NOMO-1 treated with DMSO at 0.1 percent for 48 hours (cell line): ENCODE measurements at regions not wholly inside any gene's neighbourhood (a gene's known extent, or its start where the extent isn't known, plus 50 kb on each side); places are given as distances from the start of the nearest gene placed in this dataset.

Experiments
- DNase-seq: peaks from one replicate; lab custom pipeline; 2025; ENCODE audit not compliant: unreplicated experiment; lab: John Stamatoyannopoulos, UW

DNA sequence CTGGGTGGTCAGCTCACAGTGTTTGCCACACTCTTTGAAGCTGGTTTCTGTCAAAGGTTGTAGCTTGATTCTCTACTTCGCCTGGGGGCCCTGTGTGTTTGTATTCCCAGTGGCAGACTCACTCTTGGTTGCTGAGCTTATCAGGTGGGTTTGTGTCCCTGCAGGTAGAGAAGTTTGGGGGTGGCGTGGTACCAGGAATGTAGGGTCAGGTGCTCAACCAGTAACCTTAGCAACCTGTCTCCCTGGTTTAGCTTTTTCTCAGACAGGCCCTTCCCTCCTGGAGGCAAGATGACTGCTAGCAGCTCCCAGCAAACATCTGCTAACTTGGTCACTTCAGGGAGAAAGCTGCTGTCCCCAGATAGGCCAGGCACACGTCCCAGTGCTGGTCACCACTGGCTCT lies 352.2 kb downstream of the AACS start:
- DNase-seq: no peak

DNA sequence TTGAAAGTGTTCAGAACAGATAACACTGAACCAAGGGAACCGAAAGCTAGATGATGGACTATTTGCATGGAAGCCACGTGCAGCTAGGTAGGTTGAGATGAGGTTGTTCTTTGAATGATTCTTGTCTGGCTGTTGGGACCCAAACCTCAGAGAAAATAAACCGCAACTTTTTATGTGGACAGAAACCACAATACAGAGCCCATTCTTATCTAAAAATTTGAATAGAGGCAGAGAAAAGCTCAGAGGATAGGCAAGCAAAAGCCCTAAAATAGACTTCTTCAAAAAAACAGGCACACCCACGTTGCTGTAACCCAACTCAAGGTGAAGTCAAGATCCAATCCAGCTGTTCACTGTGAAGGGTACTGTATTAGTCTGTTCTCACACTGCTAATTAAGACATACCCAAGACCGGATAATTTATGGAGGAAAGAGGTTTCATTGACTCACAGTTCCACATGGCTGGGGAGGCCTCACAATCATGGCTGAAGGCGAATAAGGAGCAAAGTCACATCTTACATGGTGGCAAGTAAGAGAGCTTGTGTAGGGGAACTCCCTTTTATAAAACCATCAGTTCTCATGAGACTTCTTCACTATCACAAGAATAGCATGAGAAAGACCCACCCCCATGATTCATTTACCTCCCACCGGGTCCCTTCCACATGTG lies 353.8 kb downstream of the AACS start:
- DNase-seq: no peak

DNA sequence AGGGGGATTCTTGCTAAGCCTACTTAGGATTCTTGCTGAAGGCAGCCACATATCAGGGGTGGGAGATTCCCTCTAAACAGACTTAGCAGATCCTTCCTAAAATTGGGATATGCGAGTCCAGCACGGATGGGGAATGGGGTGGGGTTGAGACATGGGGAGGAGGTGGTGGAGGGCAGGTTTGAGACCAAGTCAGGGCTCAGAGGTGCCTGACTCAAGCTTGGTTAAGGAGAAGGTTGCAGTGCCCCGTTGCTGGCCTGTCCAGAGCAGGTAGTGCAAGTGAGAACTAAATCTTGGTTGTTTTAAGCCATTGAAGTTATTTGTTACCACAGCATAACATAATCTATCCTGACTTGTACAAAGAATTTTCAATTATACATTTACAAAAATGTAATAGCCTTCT lies 359.7 kb downstream of the AACS start:
- no peak for DNase-seq

DNA sequence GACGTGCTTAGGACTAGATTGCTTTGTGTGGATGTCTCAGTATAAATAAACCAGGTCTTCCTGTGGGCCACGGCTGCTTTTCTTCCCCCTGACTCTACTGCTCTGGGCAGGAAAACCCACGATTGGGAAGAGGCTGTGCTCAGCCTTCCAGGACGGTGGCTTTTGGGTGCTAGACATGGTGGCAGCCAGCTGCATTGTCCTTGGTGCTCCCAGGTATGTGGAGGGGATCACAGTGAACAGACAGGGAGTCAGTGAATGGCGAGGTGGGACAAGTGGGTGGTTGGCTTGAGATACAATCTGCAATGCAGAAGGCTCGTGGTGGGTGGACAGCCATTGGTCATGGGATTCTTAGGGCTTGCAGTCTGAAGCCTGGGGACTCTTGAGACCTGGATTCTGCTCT lies 366.3 kb downstream of the AACS start:
- DNase-seq: no peak

DNA sequence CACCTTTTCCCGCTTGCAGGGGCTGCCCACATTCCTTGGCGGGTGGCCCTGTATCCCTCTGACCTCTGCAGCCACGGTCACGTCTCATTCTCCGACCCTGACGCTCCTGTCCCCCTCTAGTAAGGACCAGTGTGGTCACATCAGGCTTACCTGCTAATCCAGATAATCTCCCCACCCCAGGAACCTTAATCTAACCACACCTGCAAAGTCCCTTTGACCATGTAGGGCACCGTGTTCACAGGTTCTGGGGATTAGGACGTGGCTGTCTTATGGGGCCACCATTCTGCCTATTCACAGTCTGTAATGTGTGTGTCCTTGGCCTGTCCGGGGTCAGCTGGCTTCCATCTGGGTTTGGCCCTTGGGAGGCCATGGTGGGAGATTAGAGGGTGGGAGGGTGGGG lies 368.9 kb downstream of the AACS start:
- no peak for DNase-seq

DNA sequence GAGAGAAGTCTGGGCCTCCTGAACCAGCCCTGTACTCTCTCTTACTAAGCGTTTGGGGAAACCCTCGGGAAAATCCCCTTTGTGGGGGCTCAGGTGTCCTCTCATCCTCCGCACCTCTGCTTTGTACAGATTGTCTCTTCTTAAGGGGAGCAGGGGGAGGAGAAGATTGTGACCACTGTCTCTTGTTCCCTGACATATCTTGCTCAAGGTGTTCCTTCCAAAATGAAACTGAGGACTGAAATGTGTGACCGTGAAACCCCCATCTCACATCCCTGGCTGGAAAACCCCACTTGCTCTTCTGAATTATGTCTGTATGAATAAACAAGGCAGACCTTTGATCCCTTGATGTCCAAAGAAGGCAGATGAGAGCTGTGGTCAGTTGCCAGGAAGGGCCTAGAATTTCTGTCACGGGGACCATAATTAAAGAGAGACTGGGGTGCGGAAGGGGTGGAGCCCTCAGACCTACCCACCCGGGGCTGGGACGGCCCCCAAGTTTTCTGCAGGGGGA lies 369.8 kb downstream of the AACS start:
- DNase-seq: no peak

DNA sequence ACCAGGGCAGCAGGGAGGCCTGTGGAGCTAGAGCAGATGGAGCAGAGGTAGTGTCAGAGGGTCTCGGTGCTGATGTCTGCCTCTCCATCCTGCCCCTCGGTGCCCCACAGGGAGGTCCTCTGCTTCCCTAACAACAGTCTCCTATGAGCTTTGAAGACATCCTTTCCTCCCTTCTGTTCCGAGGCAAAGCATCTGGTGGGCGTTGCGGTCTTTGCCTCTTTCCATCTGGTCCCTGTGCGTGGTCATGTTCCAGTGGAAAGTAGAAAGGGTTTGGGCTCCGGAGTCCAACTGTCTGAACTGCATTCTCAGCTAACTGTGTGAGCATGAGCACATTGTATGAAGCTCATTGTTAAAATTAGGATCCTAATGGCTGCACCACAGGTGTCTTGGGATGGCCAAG lies 370.6 kb downstream of the AACS start:
- no peak for DNase-seq

DNA sequence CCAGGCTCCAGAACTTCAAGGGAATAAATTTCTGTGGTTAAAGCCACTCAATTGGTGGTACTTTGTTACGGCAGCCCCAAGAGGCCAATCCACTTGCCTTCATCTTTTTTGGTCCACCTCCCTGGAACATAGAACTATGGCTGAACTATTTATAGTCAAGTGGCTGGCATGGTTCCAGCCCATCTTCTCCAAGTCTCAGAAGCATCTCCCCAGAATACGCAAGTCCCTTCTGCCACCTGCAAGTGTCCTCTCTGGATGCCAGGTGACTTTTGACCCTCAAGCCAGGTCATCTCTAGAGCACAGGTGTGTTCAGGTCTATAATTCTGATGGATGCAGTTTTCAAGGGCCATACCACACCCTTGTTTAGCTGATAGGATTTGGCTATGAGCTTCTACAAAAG lies 371.5 kb downstream of the AACS start:
- DNase-seq: no peak

DNA sequence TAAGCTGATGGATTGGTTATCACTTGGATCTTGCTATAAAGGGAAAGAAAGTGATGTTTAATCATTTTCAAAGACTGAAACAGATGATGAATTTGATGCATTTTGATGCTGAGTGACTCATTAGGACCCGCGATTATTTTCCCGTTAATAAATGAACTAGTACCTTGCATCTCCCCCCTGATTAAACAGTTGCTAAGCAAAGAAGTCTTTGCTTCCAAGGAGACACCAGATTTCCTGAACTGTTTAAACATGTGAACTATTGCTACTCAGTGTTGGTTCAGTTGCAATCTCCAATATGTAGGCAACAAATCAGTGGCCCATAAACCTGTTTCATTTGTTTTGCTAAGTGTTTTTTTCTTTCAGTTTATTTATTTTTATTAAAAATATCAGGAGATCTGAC lies 375.2 kb downstream of the AACS start:
- DNase-seq: no peak

DNA sequence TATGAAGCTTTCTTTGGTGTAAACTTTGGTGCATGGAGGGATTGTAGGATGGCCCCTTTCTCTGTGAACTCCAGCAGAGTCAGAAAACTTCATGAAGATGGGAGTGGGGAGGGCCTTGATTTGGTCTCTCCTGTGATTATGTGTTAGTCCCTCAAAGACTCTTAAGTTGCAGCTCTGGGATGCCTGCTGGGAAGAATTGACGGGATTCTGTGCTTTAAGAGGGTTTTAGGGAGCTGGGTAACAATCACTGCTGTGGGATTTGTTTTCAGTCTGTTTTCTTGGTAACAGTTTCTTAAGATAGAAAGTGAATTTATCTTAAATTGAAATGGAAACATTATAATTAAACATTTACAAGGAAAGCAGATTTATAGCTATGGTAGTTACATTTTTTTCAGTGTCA lies 378.1 kb downstream of the AACS start:
- no peak for DNase-seq

DNA sequence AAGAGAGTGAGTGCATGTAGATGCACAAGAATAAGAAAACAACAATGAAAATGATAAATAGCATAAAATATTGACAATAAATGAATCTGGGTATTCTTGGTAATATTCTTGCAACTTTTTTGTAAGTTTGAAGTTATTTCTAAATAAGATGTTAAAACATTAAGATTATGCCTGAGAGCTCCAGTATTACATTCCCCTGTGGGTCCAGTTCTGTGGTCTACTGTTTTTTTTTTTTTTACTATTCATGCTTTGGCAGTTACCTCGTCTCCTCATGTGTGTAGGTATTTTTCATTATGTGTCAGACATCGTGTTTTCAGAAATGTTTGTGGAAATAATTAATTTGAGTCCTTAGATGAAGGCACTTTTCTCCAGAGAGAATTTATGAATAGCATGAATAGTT lies 386.2 kb downstream of the AACS start:
- no peak for DNase-seq

DNA sequence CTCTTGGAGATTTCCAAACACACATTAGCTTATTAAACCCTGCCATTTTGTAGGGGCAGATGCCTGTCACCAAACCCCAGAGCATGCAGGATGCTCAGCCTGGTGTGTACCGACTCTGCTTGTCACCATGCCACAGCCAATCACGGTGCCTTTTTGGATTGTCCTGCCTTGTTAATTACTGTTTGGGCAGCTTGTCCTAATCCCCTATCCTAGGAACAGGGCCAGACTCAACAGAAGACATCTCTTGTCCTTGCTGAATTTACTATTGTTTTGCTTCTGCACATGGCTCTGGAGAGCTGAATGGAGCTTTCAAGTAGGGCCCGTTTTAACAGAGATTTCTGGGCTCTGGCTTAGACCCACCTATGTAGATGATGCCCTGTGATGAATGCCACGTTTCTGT lies 388.5 kb downstream of the AACS start:
- DNase-seq: no peak

DNA sequence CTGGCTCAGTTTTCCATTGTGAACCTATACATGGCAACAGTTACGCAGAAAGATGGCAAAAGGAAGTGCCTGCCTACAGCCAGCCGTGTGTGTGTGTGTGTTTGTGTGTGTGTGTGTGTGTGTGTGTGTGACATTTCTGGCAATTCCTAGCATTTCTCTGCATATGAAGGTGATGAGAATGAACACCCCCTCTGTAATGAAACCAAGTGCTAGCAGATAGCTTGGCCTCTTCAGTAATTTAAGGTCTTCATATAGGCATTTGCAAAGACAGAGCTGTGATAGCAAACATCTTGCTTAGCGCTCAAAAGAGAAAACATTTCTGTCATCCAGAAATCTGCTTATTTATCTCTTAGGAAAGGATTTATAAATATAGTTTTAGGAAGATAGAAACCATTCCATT lies 389.1 kb downstream of the AACS start:
- no peak for DNase-seq

DNA sequence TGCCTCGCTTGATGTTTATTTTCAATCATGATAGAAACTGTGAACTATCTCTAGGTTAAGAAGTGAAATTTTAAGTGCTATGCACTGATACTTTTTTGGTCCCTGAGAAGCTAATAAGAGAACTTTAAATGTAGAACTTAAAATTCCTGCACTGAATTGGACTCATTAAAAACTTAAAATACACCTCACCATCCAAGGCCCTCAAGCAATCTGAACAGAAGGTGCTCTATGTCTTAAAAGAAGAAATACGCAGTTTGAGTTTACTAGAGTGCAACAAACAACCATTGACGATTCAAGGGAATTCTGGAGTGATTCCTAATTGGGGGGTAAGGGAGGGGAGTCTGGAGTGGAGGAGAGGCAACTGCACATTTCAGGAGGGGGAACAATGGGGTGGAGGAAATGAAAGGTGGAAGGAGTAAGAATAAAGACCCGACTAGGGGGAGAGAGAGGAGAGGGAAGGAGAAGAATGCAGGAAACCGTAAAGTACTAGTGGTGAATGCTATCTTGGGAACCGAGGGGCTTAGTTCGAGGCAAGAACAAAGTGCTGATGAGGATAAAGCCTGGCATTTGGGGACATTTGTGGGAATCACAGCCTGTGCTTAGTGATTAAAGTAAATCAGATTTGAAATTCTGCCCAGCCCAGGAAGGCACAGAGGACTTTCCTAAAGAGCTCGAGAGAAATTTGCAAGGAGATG lies 389.7 kb downstream of the AACS start:
- no peak for DNase-seq

DNA sequence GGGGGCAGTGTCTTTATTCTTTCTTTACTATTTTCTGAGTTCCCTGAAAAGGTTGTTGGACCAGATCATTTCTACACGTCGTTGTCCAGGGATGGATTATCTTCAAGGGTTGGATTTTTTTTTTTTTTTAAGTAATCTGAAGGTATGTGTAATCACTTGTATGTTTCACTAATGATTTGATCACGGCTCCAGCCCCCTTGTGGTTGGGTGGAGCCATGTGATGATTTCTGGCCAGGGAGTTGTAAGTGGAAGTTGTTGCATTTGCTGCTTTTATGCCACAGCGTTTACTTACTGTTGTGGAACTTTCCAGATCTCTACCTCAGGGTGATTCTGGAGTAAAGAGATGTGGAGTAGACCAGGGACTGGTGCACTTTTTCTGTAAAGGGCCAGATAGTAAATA lies 390.3 kb downstream of the AACS start:
- DNase-seq: no peak

DNA sequence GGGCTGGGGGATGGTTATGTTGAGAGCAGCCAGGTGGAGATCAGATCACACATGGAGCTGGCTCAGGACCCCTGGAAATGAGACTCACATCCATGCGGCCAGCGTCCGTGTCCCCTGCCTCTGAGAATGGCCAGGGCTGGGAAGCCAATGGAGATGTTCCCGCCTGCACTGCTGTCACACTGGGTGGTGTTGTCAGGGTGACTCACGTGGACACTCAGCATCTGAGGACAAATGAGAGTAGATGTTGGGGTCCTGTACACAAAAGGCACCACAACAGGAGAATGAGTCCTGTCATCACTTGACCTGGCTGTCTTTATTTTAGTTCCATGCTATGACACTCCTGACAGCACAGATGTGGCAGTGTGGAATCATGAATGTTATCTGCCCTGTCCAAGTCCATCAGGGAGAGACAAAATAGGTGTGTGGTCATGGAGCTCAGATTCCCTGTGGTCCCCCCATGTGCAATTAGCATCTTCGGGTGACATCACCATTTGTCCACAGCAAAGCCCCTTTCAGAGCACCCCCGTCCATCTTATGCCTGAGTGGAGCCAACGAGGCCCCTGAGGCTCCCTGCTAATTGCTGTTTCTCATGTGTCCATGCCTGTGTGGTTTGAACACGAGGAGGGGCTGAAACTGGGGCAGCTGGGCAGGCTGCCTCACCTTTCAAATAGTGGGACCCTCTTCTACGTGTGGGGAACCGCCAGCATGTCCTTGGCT lies 393.5 kb downstream of the AACS start:
- no peak for DNase-seq

DNA sequence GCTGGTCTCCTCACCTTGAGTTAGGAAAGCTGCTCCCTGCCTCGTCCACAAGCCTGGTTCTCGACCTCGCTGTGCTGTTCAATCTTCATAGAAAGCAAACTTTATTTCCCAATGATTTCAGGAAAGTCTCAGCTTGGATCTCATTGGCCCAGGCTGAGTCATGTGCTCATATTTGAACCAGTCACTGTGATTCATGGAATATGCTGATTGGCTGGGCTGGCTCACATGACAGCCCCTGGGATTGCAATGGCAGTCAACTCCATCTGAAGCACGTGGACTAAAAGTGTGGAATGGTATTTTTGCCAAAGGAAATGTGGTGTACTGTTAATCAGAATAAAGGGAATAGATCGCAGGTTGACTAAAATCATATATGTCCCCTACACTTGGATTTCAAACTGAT lies 396.6 kb downstream of the AACS start:
- DNase-seq: no peak

DNA sequence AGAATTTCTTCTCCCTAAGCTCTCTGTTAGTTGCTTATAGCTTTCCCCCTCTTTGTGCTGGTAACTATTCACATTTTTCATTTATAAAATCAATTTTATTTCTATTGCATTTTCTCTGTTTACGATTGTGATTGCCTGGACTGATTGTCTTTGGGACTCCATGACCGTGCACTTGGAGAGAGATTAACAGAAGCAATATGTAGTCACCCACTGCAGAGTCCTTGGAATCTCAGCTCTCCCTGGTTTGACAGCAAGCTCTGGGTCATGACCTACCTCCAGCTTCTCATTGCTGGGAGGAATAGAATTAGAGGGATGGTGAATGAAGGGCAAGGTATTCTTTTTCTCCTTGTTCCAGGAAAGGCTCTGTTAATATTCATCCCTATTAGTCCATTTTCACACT lies 398.2 kb downstream of the AACS start:
- DNase-seq: no peak

DNA sequence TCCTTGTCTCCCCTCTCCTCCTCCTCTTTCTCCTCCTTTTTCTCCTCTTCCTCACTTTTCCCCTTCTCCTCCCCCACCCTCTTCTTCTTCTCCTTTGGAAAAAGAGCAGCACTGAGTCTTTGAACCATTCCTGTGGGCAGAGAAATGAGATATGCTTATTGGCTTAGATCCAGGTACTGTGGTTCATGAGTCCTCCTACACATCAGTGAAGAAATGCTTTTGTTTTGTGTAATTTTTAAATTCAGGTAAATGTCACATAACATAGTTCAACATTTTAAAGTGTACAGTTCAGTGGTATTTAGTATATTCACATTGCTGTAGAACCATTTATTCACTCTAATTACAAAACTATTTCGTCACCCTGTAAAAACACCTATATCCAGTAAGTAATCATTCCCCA lies 402.1 kb downstream of the AACS start:
- no peak for DNase-seq

DNA sequence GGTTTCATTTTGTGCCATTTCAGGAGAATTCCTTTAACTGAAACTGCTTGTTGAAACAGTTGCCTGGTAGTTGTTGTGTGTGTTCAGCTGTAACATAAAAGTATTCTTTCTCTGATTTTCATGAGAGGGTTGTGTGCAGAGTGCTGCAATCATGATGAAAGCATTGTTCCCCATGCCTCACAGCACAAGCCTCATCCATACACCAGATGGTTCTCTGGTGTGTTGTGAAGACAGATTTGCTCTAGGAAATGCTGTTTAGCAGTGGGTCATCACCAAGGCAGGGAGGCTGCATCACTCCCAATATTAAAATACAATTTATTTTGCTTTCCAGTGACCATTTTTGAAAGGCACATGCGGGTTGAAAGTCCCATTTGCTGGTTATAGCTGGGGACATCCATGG lies 404.4 kb downstream of the AACS start:
- no peak for DNase-seq

DNA sequence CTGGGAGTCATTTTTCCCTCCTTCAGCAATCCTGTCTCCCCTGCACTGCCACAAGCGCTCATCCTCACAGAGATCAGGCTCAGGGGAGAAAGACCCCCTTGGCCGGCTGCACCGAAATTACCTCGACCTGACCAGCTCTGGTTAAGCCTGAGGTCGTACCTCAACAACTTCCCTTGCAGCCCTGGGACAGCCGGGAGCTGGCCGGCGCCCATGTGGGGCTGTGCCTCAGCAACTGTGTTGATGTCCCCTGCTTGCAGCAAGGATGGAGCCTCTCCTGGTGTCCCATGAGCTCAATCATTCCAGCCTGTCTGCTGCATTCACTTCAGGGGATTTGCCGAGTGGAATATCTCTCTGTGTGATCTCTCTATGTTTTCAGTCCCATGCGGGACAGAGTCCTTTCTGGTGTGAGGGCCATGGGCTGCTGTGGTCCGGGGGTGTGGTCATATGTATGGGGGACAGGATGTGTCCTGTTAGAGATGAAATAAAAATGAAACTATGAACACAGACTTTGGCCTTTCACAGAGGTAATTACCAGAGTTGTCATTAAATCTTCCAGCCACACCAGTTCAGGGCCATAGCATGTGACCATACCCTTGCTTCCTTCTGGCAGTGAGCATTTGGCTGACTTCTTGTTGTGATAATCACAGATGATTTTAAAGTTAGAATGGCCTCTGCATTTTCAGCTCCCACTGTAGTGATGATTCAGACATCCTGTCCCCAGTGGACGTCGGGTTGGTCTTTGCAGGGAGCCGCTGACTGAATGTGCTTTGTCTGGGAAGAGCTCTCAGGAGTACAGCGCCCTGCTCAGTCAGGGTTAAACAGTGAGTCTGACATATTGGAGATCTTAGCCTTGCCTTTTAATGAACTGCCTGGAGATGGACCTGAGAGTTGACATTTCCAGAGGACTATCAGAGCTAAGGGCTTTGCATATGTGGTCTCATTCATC lies 405.9 kb downstream of the AACS start:
- DNase-seq: no peak
